CD14-positive monocyte (primary cell): ENCODE measurements at regions not wholly inside any gene's neighbourhood (a gene's known extent, or its start where the extent isn't known, plus 50 kb on each side); places are given as distances from the start of the nearest gene placed in this dataset.

ENCODE experiments used
- DNase-seq, 3 donors: peaks; one replicate each; pipeline ENCODE4 v3.0.0-alpha.2; 2011 to 2022
- H2AFZ ChIP-seq: 2 replicates; pipeline ENCODE4 v1.6.0; 2012; ENCODE audit warnings: mild to moderate bottlenecking, low read depth, low read length, inconsistent platforms; ENCODE audit not compliant: insufficient read depth, poor library complexity, severe bottlenecking
- H3K27ac ChIP-seq, 2 donors: 1 replicate in 1 of 2; 2 replicates in 1 of 2; pipeline ENCODE4 v1.5.1; 2012 to 2013; ENCODE audit warnings: low read length in 2 of 2, control low read depth in 1 of 2, inconsistent platforms in 1 of 2, low read depth in 1 of 2, mild to moderate bottlenecking in 1 of 2
- H3K27me3 ChIP-seq, 2 donors: one replicate each; pipeline versions ENCODE4 v1.6.0 to v1.6.1; 2011 to 2013; ENCODE audit warnings: low read length in 2 of 2; ENCODE audit not compliant: control insufficient read depth in 2 of 2, insufficient read depth in 2 of 2
- H3K36me3 ChIP-seq, 2 donors: replicated peaks in 1 of 2; 1 replicate in 1 of 2; 2 replicates in 1 of 2; pipeline versions ENCODE4 v1.5.1 to v1.6.1; 2012 to 2013; ENCODE audit warnings: low read length in 2 of 2, control low read depth in 1 of 2, inconsistent platforms in 1 of 2, mild to moderate bottlenecking in 1 of 2; ENCODE audit not compliant: insufficient read depth in 2 of 2, control insufficient read depth in 1 of 2
- H3K4me1 ChIP-seq, 2 donors: 1 replicate in 1 of 2; 2 replicates in 1 of 2; pipeline versions ENCODE4 v1.5.1 to v1.6.1; 2012 to 2013; ENCODE audit warnings: low read length in 2 of 2, control low read depth in 1 of 2, inconsistent platforms in 1 of 2, mild to moderate bottlenecking in 1 of 2, moderate library complexity in 1 of 2; ENCODE audit not compliant: insufficient read depth in 2 of 2, control insufficient read depth in 1 of 2
- H3K4me2 ChIP-seq: replicated peaks from 2 replicates; pipeline ENCODE3; 2012; ENCODE audit warnings: low read length, moderate library complexity, mild to moderate bottlenecking; ENCODE audit not compliant: poor library complexity, severe bottlenecking; ENCODE audit errors: extremely low read depth
- H3K4me3 ChIP-seq, 3 experiments: fragments of 200-600 bp in 1 of 3; sonication (generic) in 1 of 3; replicated peaks in 1 of 3; 1 replicate in 2 of 3; 2 replicates in 1 of 3; pipeline ENCODE4 v1.5.1; 2011 to 2013; ENCODE audit warnings: low read length in 3 of 3, mild to moderate bottlenecking in 3 of 3, control low read depth in 2 of 3, low read depth in 2 of 3, inconsistent platforms in 1 of 3, moderate library complexity in 1 of 3
- H3K79me2 ChIP-seq: 2 replicates; pipeline ENCODE4 v1.6.0; 2012; ENCODE audit warnings: mild to moderate bottlenecking, control low read depth, inconsistent platforms, low read length, moderate library complexity; ENCODE audit not compliant: insufficient read depth
- H3K9ac ChIP-seq: 2 replicates; pipeline ENCODE4 v1.6.0; 2017; ENCODE audit warnings: low read length, mild to moderate bottlenecking; ENCODE audit not compliant: insufficient read depth, poor library complexity, severe bottlenecking
- H3K9me3 ChIP-seq, 2 donors: replicated peaks in 1 of 2; 1 replicate in 1 of 2; 2 replicates in 1 of 2; pipeline versions ENCODE4 v1.5.1 to v1.6.1; 2012 to 2013; ENCODE audit warnings: low read length in 2 of 2, control low read depth in 1 of 2; ENCODE audit not compliant: control insufficient read depth in 1 of 2, insufficient read depth in 1 of 2
- H4K20me1 ChIP-seq: 2 replicates; pipeline ENCODE4 v1.6.0; 2012; ENCODE audit warnings: mild to moderate bottlenecking, low read length, control low read depth, moderate library complexity; ENCODE audit not compliant: insufficient read depth
- H3K27ac Mint-ChIP-seq, 7 donors: one replicate each; pipeline ENCODE4 v1.8.0; 2020; ENCODE audit warnings: mild to moderate bottlenecking in 7 of 7, mixed read lengths in 7 of 7, moderate library complexity in 6 of 7, inconsistent platforms in 2 of 7
- H3K27me3 Mint-ChIP-seq, 3 donors: one replicate each; pipeline ENCODE4 v1.8.0; 2021 to 2022; ENCODE audit warnings: low read depth in 3 of 3, mild to moderate bottlenecking in 3 of 3, mixed read lengths in 3 of 3, moderate library complexity in 3 of 3, inconsistent platforms in 1 of 3
- H3K36me3 Mint-ChIP-seq, 2 donors: one replicate each; pipeline ENCODE4 v1.8.0; 2020; ENCODE audit warnings: mixed read lengths in 2 of 2, inconsistent platforms in 1 of 2, mild to moderate bottlenecking in 1 of 2
- H3K4me1 Mint-ChIP-seq: one replicate; pipeline ENCODE4 v1.8.0; 2020; ENCODE audit warnings: mild to moderate bottlenecking, mixed read lengths
- H3K4me3 Mint-ChIP-seq, 2 donors: one replicate each; pipeline ENCODE4 v1.8.0; 2020; ENCODE audit warnings: mild to moderate bottlenecking in 2 of 2, mixed read lengths in 2 of 2, moderate library complexity in 1 of 2
- H3K9me3 Mint-ChIP-seq, 7 donors: one replicate each; pipeline ENCODE4 v1.8.0; 2020 to 2022; ENCODE audit warnings: mixed read lengths in 7 of 7, mild to moderate bottlenecking in 6 of 7, moderate library complexity in 6 of 7, inconsistent platforms in 2 of 7
- CTCF ChIP-seq: fragments of 200-600 bp; IDR thresholded peaks from one replicate; pipeline ENCODE4 v1.8.0; 2022; ENCODE audit warnings: antibody characterized with exemption, mild to moderate bottlenecking
- WGBS: methylation state at CpG from one replicate; pipeline ENCODE4 v1.1.5; 2013; ENCODE audit warnings: missing lambda C conversion rate; ENCODE audit not compliant: insufficient coverage; 5-methylcytosine and 5-hydroxymethylcytosine counted together
- intact Hi-C, 2 donors: fragments of 100-400 bp; cut with micrococcal nuclease; formaldehyde crosslinking; loops; one replicate each; pipeline versions ENCODE4 v1.15.0 to v1.15.1; 2023

DNA sequence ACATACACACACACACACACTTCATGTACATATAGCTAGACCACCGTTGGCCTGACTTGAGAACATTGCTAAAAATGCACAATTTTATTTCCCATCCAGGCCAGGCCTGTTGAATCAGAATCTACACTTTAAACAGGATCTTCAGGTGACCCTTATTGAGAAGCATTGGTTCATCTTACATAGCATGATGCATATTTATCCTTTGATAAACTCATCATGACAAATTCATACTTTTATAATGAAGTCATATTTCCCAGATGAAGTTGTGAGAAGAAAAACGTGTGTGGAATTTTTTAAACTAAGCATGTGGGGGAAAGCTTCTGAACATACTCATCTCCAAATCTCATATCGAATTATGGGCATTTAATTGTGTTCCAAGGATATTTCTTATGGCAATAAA, 877.7 kb downstream of the MRPL39 start:
- no peak overlapping the region for H3K27ac Mint-ChIP-seq
- no peaks in the 10 kb centered on the region for H3K79me2 ChIP-seq
- intact Hi-C loops = no loop called here
- H3K9me3 Mint-ChIP-seq = peaks cover 0 to 1% (median 0%) of the 10 kb centered on the region in 7 donors
- no peaks in the 10 kb centered on the region for H4K20me1 ChIP-seq
- H3K4me1 ChIP-seq = no peaks in the 10 kb centered on the region
- TF ChIP-seq CTCF = no peak
- 83% methylated on average over 1 of the region's 3 CpGs for WGBS
- H3K27me3 Mint-ChIP-seq = no peaks in the 10 kb centered on the region
- H3K9ac ChIP-seq = no peak overlapping the region
- no peaks in the 10 kb centered on the region for H3K36me3 Mint-ChIP-seq
- H3K4me2 ChIP-seq = no peak overlapping the region
- H3K36me3 ChIP-seq = no peaks in the 10 kb centered on the region
- no peaks in the 10 kb centered on the region for H3K9me3 ChIP-seq
- no peak overlapping the region for H3K27ac ChIP-seq
- H3K4me3 ChIP-seq = no peak overlapping the region
- H2AFZ ChIP-seq = no peak overlapping the region
- no peaks in the 10 kb centered on the region for H3K4me1 Mint-ChIP-seq
- DNase-seq = no peak
- no peaks in the 10 kb centered on the region for H3K27me3 ChIP-seq
- no peak overlapping the region for H3K4me3 Mint-ChIP-seq

- Mint-ChIP-seq H3K9me3 (peaks cover 0 to 2% (median 0%) of the 10 kb centered on the region in 7 donors), H3K27ac (no peak overlapping the region), H3K4me3 (no peak overlapping the region), H3K27me3 (no peaks in the 10 kb centered on the region), H3K36me3 (no peaks in the 10 kb centered on the region), H3K4me1 (no peaks in the 10 kb centered on the region)
- Histone ChIP-seq H3K9ac (no peak overlapping the region), H3K4me2 (no peak overlapping the region), H3K36me3 (no peaks in the 10 kb centered on the region), H3K4me1 (no peaks in the 10 kb centered on the region), H3K27ac (no peak overlapping the region), H3K27me3 (no peaks in the 10 kb centered on the region), H3K4me3 (no peak overlapping the region), H4K20me1 (no peaks in the 10 kb centered on the region), H3K79me2 (no peaks in the 10 kb centered on the region), H2AFZ (no peak overlapping the region), H3K9me3 (no peaks in the 10 kb centered on the region)
- DNase-seq = no peak
- WGBS = no CpG with 5 or more reads among the region's 4 CpGs
- intact Hi-C loops = no loop called here
- TF ChIP-seq CTCF = no peak
Observed at GRCh38 chr21:24727803-24728440, 879.4 kb downstream of the MRPL39 start.
